Testis (tissue), 2 donors: ENCODE measurements at regions not wholly inside any gene's neighbourhood (a gene's known extent, or its start where the extent isn't known, plus 50 kb on each side); places are given as distances from the start of the nearest gene placed in this dataset.

ENCODE experiments used
- DNase-seq: peaks from one replicate; pipeline ENCODE4 v3.0.0-alpha.2; 2019
- H3K27ac ChIP-seq, 2 donors: fragments of 200-600 bp; sonication (generic); one replicate each; pipeline ENCODE4 v1.5.1; 2019
- H3K27me3 ChIP-seq: fragments of 200-600 bp; sonication (generic); one replicate; pipeline ENCODE4 v1.5.1; 2019
- H3K36me3 ChIP-seq: fragments of 200-600 bp; sonication (generic); one replicate; pipeline ENCODE4 v1.5.1; 2017; ENCODE audit warnings: low read depth; ENCODE audit errors: missing control alignments
- H3K4me1 ChIP-seq: fragments of 200-600 bp; sonication (generic); one replicate; pipeline ENCODE4 v1.5.1; 2019
- H3K4me3 ChIP-seq, 2 donors: fragments of 200-600 bp; sonication (generic); one replicate each; pipeline ENCODE4 v1.5.1; 2017 to 2019
- H3K9me3 ChIP-seq: fragments of 200-600 bp; sonication (generic); one replicate; pipeline ENCODE4 v1.5.1; 2017
- POLR2A ChIP-seq: fragments of 450-650 bp; IDR thresholded peaks from one replicate; pipeline ENCODE4 v1.6.1; 2017; ENCODE audit warnings: antibody characterized with exemption, mild to moderate bottlenecking, moderate library complexity
- WGBS, 2 donors: methylation state at CpG; one replicate each; pipeline ENCODE4 v1.1.5; 2018; 5-methylcytosine and 5-hydroxymethylcytosine counted together
- intact Hi-C: fragments of 100-400 bp; cut with DNase I; formaldehyde crosslinking; loops from one replicate; pipeline ENCODE4 v1.15.1; 2023; ENCODE audit warnings: low total_unique reads
- TF ChIP-seq, protein P1 (sequence below), 3 experiments: fragments of 450-650 bp in 2 of 3; fragments of 200-600 bp in 1 of 3; sonication (generic) in 1 of 3; IDR thresholded peaks; one replicate each; pipeline ENCODE4 v1.5.1; 2016 to 2019; ENCODE audit warnings: antibody characterized with exemption in 3 of 3, mild to moderate bottlenecking in 2 of 3, moderate library complexity in 1 of 3

DNA sequence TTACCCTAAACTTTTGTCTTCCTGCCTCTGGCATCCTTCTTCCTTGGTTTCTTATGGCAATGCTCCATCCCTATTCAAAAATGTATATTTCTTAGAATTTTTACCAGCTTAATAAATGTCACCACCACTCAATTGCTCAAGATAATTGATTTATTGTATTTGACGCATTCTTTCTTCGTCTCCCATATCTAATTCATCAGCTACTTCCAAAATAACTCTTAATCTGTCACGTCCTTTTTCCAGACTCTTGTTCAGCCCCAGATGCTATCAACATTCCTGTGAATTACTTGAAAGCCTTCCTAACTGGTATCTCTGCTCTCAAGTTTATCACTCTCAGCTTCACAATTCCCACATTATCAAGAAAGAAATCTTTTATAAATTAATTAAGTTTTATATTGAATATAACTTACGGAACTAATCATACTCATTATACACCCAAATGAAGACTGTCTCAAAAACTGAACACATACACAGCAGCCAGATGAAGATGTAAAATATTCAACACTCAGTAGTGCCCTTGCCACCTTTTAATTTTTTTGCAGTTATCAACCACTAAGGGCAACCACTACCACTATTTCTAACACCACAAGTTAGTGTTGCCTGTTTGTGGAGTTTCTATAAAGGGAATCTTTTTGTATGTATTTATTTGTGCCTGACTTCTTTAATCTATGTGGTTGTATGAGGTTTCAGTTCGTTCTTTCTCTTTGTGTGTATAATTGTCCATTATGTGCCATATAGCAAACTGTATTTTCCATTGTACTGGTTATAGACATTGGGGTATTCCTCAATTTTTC is 2295.4 kb downstream of the PCDH9 start:
- H3K27ac ChIP-seq: no peak overlapping the region
- no peak overlapping the region for H3K4me3 ChIP-seq
- intact Hi-C loops: no loop called here
- 80 to 84% methylated on average over 5 of the region's 5 CpGs for WGBS, 2 donors
- no peaks in the 10 kb centered on the region for H3K9me3 ChIP-seq
- no peaks in the 10 kb centered on the region for H3K4me1 ChIP-seq
- no peaks in the 10 kb centered on the region for H3K27me3 ChIP-seq
- H3K36me3 ChIP-seq: no peaks in the 10 kb centered on the region
- no peak for DNase-seq
- TF ChIP-seq POLR2A: no peak
- TF ChIP-seq, protein P1, sequence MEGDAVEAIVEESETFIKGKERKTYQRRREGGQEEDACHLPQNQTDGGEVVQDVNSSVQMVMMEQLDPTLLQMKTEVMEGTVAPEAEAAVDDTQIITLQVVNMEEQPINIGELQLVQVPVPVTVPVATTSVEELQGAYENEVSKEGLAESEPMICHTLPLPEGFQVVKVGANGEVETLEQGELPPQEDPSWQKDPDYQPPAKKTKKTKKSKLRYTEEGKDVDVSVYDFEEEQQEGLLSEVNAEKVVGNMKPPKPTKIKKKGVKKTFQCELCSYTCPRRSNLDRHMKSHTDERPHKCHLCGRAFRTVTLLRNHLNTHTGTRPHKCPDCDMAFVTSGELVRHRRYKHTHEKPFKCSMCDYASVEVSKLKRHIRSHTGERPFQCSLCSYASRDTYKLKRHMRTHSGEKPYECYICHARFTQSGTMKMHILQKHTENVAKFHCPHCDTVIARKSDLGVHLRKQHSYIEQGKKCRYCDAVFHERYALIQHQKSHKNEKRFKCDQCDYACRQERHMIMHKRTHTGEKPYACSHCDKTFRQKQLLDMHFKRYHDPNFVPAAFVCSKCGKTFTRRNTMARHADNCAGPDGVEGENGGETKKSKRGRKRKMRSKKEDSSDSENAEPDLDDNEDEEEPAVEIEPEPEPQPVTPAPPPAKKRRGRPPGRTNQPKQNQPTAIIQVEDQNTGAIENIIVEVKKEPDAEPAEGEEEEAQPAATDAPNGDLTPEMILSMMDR (IDR thresholded peaks at IDR 0.05): no peak

DNA sequence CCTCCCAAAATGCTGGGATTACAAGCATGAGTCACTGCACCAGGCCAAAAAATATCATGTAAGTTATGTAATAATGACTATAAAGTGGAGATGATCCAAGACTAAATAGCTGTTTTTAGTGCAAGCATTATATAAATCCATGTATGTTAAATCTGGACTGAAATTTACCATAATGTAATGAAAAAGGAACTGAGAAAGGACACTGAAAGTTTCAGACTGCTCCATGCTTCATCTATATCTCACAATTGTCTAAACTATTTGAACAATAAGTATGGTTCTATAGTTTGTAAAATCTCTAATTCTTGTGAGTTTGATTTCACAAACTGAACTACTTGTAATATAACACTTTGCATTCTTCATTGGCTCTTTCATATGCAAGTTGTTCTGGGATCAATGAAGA is 2299.5 kb downstream of the PCDH9 start:
- Histone ChIP-seq H3K27ac (no peak overlapping the region), H3K27me3 (no peaks in the 10 kb centered on the region), H3K36me3 (no peaks in the 10 kb centered on the region), H3K9me3 (no peaks in the 10 kb centered on the region), H3K4me3 (no peak overlapping the region), H3K4me1 (no peaks in the 10 kb centered on the region)
- intact Hi-C loops: no loop called here
- no peak for TF ChIP-seq POLR2A
- TF ChIP-seq, protein P1 (IDR thresholded peaks at IDR 0.05): no peak
- DNase-seq: no peak

DNA sequence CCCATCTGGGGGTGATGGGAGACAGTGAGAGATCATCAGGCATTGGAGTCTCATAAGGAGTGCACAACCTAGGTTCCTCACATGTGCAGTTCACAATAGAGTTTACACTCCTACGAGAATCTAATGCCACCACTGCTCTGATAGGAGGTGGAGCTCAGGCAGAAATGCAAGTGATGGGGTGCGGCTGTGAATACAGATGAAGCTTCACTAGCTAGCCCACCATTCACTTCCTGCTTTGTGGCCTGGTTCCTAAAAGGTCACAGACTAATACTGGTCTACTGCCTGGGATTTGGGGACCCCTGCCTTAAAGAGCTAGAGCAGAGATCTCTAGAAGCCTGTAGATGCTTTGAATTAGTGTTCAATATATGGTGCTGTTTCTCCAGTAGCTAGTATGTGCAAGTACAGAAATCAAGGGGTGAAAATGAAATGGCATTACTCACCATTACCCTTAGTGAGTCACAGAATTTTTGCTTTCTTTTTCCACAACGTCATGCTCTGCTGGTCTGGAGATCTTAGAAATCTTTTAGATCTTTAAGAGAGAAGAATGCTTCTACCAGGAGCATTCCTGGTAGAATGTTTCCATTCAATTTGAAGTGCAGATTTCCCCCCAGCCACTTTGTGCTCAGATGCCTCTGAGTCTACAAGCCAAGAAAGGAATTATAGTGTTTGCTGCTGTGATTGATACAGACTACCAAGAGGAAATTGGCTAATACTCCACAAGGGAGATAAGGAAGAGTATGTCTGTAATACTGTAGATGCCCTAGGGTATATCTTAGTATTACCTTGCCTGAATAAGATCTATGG is 2301.2 kb downstream of the PCDH9 start:
- no peak for DNase-seq
- no peak for TF ChIP-seq POLR2A
- TF ChIP-seq, protein P1 (IDR thresholded peaks at IDR 0.05): no peak
- intact Hi-C loops: no loop called here
- Histone ChIP-seq H3K27ac (no peak overlapping the region), H3K9me3 (no peaks in the 10 kb centered on the region), H3K27me3 (no peaks in the 10 kb centered on the region), H3K36me3 (no peaks in the 10 kb centered on the region), H3K4me3 (no peak overlapping the region), H3K4me1 (no peaks in the 10 kb centered on the region)
- 79 to 87% methylated on average over 3 of the region's 3 CpGs for WGBS, 2 donors

DNA sequence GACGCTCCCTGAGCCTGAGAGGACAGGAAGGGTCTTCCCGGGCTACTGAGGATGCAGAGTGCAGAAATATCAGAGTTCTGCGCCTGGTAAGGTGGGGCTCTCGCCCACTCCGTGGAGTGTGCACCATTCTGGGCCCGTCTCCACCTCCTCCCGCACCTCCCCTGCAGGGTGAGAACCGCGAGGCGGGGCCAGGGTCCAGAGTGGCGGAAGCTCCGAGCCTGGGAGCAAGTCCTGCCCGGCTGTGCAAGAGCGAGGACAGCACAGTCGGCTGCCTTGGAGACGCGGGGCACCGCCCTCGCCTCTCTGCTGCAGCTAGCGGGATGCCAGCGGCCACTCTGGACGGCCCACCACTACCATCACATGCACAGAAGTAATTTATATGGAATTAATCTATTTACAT is 2304.4 kb downstream of the PCDH9 start:
- WGBS, 2 donors: 57 to 71% methylated on average over 22 of the region's 22 CpGs
- no peaks in the 10 kb centered on the region for H3K9me3 ChIP-seq
- no peaks in the 10 kb centered on the region for H3K4me1 ChIP-seq
- intact Hi-C loops: no loop called here
- no peaks in the 10 kb centered on the region for H3K27me3 ChIP-seq
- no peak overlapping the region for H3K27ac ChIP-seq
- no peak for DNase-seq
- H3K36me3 ChIP-seq: no peaks in the 10 kb centered on the region
- no peak overlapping the region for H3K4me3 ChIP-seq
- TF ChIP-seq, protein P1 (IDR thresholded peaks at IDR 0.05): no peak
- no peak for TF ChIP-seq POLR2A
